Kidney (tissue), 13 donors: ENCODE measurements at regions not wholly inside any gene's neighbourhood (a gene's known extent, or its start where the extent isn't known, plus 50 kb on each side); places are given as distances from the start of the nearest gene placed in this dataset.

Source experiments
- DNase-seq, 5 donors: peaks; one replicate each; pipeline ENCODE4 v3.0.0-alpha.2; 2013 to 2020
- FAIRE-seq: peaks from 2 replicates; lab custom pipeline; 2012; peaks lifted over from hg19 to GRCh38; lab: Jason Lieb, UNC
- H3K27ac ChIP-seq, 2 donors: one replicate each; pipeline ENCODE4 v1.7.0; 2013; ENCODE audit warnings: low read depth in 2 of 2, low read length in 2 of 2, inconsistent platforms in 1 of 2
- H3K27me3 ChIP-seq: one replicate; pipeline ENCODE4 v1.7.1; 2013; ENCODE audit warnings: low read length, inconsistent platforms; ENCODE audit not compliant: control insufficient read depth, insufficient read depth
- H3K36me3 ChIP-seq, 3 donors: one replicate each; pipeline versions ENCODE4 v1.7.0 to v1.7.1; 2013; ENCODE audit warnings: low read length in 3 of 3, control low read depth in 1 of 3, inconsistent platforms in 1 of 3; ENCODE audit not compliant: insufficient read depth in 3 of 3, control insufficient read depth in 2 of 3
- H3K4me1 ChIP-seq, 3 donors: one replicate each; pipeline versions ENCODE4 v1.7.0 to v1.7.1; 2013; ENCODE audit warnings: low read length in 3 of 3, inconsistent platforms in 1 of 3, low read depth in 1 of 3; ENCODE audit not compliant: control insufficient read depth in 2 of 3, insufficient read depth in 2 of 3
- H3K4me3 ChIP-seq, 3 donors: one replicate each; pipeline versions ENCODE4 v1.7.0 to v1.8.1; 2013; ENCODE audit warnings: low read length in 3 of 3, control low read depth in 1 of 3, inconsistent platforms in 1 of 3
- H3K9ac ChIP-seq, 3 donors: one replicate each; pipeline versions ENCODE4 v1.7.0 to v1.7.1; 2013; ENCODE audit warnings: low read length in 3 of 3, control low read depth in 1 of 3, inconsistent platforms in 1 of 3
- H3K9me3 ChIP-seq, 3 donors: one replicate each; pipeline versions ENCODE4 v1.7.0 to v1.7.1; 2013; ENCODE audit warnings: low read length in 3 of 3, control low read depth in 1 of 3, inconsistent platforms in 1 of 3; ENCODE audit not compliant: control insufficient read depth in 2 of 3, insufficient read depth in 1 of 3
- intact Hi-C: fragments of 100-400 bp; cut with DNase I; formaldehyde crosslinking; loops from one replicate; pipeline ENCODE4 v1.11.1; 2022
- TF ChIP-seq, protein P1 (sequence below): IDR thresholded peaks from 3 replicates; pipeline ENCODE4 v1.5.1; 2012; ENCODE audit warnings: mild to moderate bottlenecking, moderate library complexity, borderline replicate concordance; ENCODE audit not compliant: insufficient read depth; ENCODE audit errors: extremely low read depth
- donor health status: control.
- donor health status: control.
- donor health status: control.
- donor health status: control.
- donor health status: control.
- donor health status: DM: yes; HTN: yes; CAD: no.
- donor health status: Normal renal cell carcinoma (clear cell type).

DNA sequence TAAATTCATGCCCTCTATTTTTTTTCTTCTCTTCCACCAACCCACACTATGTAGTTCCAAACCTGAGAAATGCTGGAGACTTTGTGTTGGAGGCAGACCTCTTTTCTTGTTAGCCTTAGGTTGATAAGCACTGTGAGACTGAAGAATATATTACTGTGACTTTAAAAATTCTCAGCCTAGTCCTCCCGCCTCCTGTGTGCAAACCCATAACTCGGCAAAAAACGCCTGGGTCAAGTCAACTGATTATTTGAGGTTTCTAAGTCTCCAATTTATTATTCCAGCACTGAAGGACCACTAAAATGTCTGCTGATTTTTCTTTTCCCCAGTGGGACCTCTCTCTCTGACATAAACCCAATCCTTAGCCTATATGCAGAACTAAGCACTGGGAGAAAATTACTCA is 1946.0 kb upstream of the RAG2 start:
- no peak overlapping the region for H3K4me3 ChIP-seq
- TF ChIP-seq, protein P1, sequence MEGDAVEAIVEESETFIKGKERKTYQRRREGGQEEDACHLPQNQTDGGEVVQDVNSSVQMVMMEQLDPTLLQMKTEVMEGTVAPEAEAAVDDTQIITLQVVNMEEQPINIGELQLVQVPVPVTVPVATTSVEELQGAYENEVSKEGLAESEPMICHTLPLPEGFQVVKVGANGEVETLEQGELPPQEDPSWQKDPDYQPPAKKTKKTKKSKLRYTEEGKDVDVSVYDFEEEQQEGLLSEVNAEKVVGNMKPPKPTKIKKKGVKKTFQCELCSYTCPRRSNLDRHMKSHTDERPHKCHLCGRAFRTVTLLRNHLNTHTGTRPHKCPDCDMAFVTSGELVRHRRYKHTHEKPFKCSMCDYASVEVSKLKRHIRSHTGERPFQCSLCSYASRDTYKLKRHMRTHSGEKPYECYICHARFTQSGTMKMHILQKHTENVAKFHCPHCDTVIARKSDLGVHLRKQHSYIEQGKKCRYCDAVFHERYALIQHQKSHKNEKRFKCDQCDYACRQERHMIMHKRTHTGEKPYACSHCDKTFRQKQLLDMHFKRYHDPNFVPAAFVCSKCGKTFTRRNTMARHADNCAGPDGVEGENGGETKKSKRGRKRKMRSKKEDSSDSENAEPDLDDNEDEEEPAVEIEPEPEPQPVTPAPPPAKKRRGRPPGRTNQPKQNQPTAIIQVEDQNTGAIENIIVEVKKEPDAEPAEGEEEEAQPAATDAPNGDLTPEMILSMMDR: no peak
- no peak overlapping the region for H3K9ac ChIP-seq
- H3K36me3 ChIP-seq: no peaks in the 10 kb centered on the region
- no peak for FAIRE-seq
- intact Hi-C loops: no loop called here
- H3K27ac ChIP-seq: no peak overlapping the region
- H3K9me3 ChIP-seq: no peaks in the 10 kb centered on the region
- no peaks in the 10 kb centered on the region for H3K4me1 ChIP-seq
- no peak for DNase-seq
- no peaks in the 10 kb centered on the region for H3K27me3 ChIP-seq

DNA sequence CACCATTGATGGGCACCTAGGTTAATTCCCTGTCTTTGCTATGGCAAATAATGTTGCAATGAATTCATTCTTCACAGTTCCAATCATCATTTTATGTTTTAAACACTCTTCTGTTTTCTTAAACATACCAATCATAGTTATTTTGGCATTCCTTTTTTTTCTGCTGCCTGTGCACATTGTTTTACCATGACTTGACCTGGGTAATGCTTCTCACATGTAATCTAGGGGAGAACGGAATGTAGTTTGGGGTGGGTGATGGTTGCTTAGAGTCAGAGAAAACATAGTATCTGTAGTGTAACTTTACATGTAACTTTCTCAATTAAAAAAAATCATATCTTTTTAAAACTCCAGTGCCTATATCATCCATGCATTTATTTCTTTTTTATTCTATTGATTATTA is 1945.3 kb upstream of the RAG2 start:
- Histone ChIP-seq H3K4me3 (no peak overlapping the region), H3K4me1 (no peaks in the 10 kb centered on the region)

DNA sequence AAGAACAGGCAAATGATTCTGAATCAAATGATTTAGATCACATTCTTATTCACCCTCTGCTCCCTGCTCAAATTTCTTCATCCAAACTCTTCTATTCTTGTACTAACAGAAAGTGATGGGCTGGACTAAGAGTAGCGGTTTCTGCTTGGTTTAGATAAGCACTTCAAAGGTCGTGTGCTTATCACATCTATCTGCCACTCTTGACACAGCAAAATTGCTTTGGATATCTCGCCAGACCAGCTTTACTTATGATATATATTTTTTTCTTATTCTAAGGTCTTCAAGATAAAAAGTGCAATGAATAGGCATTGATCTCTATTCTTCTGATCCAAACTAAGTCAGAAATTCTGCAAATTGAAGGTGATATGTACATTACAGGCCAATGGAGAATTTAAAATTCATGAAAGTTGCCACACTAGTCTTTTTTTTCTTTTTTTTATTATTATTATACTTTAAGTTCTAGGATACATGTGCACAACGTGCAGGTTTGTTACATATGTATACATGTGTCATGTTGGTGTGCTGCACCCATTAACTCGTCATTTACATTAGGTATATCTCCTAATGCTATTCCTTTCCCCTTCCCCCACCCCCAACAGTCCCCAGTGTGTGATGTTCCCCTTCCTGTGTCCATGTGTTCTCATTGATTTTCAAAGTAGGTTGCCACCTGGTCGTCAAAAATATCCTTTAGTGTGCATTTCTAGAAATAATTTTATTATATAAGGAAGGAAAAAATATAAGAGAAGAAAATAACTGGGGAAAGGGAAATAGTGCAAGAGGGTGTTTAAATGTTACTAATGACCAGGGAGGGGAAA is 1941.0 kb upstream of the RAG2 start:
- intact Hi-C loops: no loop called here
- FAIRE-seq: no peak

More for the DNA sequence above, 1945.3 kb upstream of the RAG2 start:
- Histone ChIP-seq H3K9me3 (no peaks in the 10 kb centered on the region), H3K27me3 (no peaks in the 10 kb centered on the region), H3K36me3 (no peaks in the 10 kb centered on the region), H3K9ac (no peak overlapping the region), H3K27ac (no peak overlapping the region)
- no peak for DNase-seq
- TF ChIP-seq, protein P1: no peak
- no peak for FAIRE-seq
- intact Hi-C loops: no loop called here

More for the DNA sequence above, 1941.0 kb upstream of the RAG2 start:
- Histone ChIP-seq H3K9ac (no peak overlapping the region), H3K36me3 (no peaks in the 10 kb centered on the region), H3K27ac (no peak overlapping the region), H3K27me3 (no peaks in the 10 kb centered on the region), H3K4me3 (no peak overlapping the region), H3K9me3 (peaks cover 0 to 4% (median 0%) of the 10 kb centered on the region in 3 donors), H3K4me1 (no peaks in the 10 kb centered on the region)
- no peak for DNase-seq
- TF ChIP-seq, protein P1: no peak
